HG03457 (cell line): ENCODE measurements at regions not wholly inside any gene's neighbourhood (a gene's known extent, or its start where the extent isn't known, plus 50 kb on each side); places are given as distances from the start of the nearest gene placed in this dataset.
"Not testable (repeated sequence)": the region's sequence is repeated elsewhere in the genome, so short reads cannot be mapped to it uniquely, and the experiment has no call there.

ENCODE experiments used
- ATAC-seq: cut with Tn5 transposase; IDR thresholded peaks from one replicate; pipeline ENCODE4 v1.9.1; 2021; ENCODE audit warnings: moderate number of reproducible peaks; ENCODE audit not compliant: unreplicated experiment

DNA sequence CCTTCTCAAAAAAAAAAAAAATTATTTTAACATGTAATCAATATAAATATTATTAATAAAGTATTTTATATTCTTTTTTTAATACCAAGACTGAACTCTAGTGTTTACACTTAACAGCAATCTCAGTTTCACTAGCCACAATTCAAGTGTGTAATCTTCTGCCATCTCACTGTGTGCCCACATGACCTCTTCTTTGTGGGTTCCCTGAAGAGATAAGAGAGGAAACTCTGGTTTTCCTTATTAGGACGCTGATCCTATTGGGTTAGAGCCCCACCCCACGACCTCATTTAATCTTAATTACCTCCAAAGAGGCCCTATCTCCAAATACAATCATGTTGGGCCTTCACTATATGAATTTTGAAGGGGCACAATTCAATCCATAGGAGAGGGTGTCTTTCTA is 177.6 kb downstream of the STK31 start:
- ATAC-seq = no peak

DNA sequence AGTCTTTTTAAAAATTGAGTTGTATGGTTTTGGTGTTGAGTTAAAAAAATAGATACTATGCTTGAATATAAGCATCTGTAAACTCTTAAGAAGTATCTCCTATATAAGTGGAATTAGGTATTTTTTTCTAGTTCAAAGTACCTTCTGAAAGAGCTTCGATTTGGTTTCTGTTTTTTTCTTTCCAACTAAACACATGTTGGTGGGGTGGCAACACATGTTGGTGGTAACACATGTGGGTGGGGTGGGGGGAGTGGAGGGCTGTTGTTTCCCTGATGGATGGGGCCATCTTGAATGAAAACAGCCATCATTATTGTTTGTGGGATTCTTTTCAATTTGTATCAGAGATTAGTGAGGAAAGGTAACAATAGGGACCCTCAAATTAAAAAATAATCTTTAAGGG is 178.9 kb downstream of the STK31 start:
- no peak for ATAC-seq

GRCh38 chr7:23889566-23889965 is 179.5 kb downstream of the STK31 start:
- no peak for ATAC-seq

DNA sequence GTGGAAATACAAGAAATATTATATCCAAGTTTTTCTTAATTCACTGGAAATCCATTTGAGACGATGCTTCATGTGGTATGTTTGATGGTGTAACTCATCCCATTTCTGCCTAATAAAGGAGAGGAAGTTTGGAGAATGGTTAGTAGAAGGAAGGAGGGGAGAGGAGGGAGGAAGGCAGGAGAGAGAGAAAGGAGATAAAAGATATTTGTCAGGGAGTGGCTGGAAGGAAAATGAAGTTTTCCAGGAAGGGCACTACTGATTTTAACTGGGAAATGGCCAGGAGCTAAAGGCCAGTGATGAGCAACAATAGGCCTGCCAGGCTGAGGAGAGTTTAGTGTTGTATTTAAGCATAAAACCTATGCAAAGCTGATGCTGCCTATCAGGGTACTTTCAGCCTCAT is 182.0 kb downstream of the STK31 start:
- no peak for ATAC-seq

DNA sequence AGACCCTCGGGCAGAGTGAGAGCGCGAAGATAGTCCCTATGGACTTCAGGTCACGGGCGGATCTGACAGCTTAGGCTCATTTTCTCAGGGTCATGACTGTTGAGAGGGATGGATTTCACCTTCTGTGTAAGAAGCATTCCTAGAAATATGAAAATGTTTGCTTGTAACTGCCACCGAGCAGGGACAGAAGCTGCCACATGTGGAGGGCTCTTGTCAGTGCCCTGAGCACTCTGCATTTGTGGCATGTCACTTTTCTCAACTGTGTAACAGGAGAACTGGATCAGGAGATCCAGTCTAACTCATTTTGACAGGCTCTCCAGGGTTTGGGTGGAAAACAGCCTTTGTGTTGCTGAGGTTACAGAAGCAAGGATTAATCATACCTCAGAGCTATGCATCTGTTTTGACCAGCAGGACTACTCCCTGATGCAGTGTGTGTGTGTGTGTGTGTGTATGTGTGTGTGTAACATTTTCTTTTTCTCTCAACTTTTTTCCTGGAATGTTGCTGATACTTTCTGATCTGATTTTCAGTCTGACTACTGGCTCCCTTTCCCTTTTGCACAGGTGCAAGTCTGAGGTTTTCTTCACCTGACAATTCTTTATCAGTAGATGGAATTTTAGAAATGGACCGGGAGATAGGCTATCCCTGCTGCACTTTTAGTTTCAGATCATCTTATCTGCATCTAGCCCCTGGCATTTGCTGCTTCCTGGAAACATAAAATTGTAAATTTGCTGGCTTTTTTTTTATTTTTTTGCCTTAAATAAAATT is 183.3 kb downstream of the STK31 start:
- no peak for ATAC-seq

DNA sequence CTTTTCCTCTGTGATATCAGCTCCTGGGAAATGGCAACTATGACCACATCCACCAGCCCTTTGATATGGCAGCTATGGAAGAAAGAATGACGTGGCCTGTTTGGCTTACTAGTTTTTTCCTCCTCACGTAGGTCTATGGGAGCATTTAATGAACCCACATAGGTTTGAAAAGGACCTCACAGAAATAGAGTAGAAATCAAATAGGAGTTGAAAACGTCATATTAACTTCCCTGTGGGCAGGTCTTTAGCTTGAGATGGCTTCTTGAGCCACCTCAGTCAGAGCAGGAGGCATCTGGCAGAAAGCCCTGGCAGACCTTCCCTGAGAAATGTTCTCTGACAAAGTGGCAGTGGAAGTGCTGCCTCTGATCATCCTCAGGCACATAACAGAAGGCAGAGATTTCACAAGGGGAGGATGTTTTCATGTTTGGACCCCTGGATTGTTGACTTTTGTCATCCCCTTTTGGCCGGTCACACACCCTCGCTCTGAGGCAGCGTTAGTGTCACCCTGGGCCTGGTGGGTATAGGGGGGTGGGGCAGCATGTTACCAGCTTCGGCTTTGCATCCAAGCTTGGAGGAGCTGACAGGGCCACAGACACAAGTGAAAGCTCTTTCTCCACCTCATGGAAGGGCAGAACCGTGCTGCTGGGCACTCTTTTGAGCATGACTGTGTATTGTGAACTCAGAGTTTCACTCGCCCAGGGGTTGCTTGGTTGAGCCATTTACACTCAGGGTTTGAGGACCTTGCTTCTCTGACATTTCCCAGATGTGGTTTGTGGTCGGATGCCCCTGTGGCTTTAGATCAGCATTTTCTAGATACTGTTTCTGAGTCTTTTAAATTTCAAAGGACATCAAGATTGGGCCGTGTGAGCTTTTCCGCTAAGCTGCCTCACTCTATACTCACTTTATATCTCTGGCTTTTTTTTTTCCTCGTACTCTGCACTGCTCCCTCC is 184.2 kb downstream of the STK31 start:
- ATAC-seq = no peak

DNA sequence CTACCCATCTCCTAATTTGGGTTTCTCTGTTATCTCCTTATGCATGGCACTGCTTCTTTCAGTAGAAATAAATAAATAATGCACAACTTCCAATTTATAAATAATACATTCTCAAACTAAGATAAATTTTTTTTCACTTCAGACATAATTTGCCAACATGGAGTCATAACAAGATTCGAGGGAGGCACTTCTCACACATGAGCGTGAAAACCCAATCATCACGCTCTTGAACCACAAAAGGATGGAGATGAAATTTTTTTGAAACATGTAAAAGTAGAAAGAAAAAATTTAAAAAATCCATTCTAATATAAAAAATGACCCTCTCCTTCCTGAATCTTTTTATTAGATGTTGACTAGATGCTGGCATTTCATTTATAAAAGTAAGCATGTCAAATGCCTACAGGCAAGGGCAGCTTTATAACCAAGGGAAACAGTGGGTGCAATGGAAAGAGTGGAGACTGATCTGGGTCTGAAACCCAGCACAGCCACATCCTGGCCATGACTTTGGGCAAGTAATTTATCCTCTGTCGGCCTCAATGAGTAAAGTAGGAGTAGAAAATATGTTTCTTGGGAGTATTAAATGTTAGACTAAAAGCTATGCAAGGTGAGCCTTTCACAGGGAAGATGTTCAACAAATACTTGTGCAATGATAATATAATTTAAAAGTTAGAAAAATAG is 185.0 kb downstream of the STK31 start:
- no peak for ATAC-seq

DNA sequence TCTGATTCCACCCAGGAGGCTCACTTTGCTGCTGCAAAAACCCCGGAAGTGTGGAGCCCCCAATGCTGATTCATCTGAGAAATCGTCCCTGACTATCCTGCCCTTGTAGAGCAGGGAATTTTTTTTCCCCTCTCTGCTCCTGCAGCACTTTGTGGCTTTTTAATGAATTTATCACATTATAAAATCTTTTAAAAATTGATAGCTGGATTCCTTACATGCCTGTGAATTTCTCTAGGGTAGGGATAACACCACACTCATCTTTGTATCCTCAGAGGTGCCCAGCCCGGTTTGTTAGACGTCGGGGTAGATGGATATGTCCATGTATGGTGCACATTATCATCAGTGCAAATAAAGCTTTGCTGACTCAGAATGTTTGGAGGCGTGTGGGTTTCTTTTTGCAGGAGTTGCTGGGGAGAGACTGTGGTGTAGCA is 185.7 kb downstream of the STK31 start:
- no peak for ATAC-seq

- no peak for ATAC-seq
Observed at GRCh38 chr7:23898619-23899018, 188.6 kb downstream of the STK31 start.

DNA sequence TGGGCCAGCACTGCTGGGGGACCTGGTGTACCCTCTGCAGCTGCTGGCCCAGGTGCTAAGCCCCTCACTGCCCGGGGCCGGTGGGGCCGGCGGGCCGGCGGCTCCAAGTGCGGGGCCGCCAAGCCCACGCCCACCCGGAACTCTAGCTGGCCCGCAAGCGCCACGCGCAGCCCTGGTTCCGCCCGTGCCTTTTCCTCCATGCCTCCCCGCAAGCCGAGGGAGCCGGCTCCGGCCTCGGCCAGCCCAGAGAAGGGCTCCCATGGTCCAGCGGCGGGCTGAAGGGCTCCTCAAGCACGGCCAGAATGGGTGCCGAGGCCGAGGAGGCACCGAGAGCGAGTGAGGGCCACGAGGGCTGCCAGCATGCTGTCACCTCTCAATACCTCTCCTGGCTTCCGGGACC is 194.9 kb downstream of the STK31 start:
- not testable (repeated sequence) for ATAC-seq

DNA sequence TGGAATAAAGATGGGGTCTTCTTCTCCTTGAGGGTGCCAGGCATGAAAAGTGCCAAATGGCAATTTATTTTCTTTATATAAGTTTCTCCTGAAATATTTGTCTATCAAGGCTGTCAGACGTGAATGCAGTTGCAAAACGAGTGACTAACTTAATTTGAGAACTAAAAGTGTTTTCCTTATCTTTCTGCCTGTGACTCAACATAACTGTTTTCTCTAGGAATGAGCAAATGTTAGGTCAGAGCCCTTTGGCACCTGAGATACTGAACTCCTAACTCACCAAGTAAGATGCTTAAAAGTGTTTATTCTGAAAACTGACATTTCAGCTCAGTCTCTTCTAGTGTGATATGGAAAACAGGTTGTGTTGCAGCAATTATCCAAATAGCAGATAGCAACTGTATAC is 197.0 kb downstream of the STK31 start:
- ATAC-seq = no peak

- no peak for ATAC-seq
Observed at GRCh38 chr7:23909426-23909825, 199.4 kb downstream of the STK31 start.

DNA sequence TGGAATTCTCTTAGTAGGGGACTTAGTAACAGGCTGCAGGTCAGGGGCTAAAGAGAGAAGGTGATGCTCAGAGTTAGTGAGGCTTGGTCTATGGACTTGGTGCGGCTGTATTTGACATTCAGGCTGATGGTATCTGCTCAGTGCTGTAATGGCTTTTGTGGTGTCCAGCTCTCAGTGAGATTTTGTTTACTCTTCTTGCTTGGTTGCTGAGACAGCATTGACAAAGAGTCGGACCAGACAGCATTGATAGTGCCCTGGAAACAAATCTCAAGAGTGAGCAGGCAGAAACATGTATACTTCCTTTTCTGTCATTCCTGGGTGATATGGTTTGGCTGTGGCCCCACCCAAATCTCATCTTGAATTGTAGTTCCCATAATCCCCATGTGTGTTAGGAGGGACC is 202.0 kb downstream of the STK31 start:
- no peak for ATAC-seq

DNA sequence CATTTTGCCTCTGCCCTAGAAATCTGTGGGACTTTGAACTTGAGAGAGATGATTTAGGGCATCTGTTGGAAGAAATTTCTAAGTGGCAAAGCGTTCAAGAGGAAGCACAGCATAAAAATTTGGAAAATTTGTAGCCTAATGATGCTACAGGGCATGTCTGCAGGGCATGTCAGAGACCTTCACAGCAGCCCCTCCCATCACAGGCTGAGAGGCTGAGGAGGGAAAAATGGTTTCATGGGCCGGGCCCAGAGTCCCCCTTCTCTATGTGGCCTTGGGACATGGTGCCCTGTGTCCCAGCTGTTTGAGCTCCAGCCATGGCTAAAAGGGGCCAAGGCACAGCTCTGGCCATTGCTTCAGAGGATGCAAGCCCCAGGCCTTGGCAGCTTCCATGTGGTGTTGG is 203.0 kb downstream of the STK31 start:
- ATAC-seq = no peak

DNA sequence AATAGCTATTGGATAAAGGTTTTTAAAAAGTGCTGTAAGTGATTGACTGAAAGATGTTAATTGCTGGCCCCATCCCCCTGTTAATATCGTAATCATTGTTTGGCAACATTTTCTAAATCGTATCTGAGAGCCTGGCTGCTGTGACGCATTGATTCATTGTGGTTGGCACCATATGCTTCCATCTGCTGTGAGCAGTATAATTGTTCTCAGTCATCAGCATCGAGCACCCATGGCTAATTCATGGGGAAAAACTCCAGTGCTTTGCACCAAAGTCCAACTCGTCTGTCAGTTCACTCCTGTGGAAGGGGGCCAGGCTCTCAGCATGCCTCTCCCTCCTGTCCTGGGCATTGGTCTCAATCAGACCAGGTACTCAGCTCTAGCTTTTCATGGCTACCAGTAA is 205.2 kb downstream of the STK31 start:
- no peak for ATAC-seq

- no peak for ATAC-seq
Observed at GRCh38 chr7:23918286-23918685, 208.3 kb downstream of the STK31 start.

- no peak for ATAC-seq
Observed at GRCh38 chr7:23918856-23919255, 208.8 kb downstream of the STK31 start.

DNA sequence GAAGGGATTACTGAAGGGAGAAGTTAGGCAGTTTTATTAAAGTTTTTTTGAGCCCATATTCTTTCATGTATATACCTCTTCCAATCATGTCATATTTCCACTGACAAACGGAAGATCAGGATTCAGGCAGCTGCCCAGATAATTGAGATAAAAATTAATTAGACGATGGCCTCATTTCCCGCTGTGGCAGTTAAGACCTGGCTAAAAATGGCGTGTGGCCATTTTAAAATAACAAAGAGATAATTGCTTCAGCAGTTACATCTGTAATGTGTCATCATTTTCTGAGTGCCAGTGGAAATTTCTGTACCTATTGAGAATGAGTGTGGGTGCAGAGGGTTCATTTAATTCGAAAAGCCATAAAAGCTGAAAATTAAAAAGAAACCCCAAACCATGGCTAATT is 215.1 kb downstream of the STK31 start:
- ATAC-seq = no peak

GRCh38 chr7:23927709-23928417 is 217.8 kb downstream of the STK31 start:
- no peak for ATAC-seq

DNA sequence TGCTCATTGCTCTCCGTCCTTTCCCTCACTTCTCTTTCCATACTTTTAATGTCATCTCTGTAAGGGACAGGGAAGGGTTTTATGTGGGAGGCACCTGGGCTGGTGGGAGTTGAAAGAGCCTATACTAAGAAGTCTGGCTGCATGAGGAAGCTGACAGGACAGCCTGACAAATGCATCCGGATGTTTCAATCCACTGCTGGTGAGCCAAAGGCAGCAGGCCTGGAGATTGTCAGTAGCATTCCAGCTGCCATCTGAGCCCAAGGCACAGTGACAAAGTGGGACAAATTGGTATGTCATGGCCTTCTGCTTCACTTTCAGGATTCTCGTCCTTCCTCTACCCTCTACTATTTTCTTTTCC is 218.4 kb downstream of the STK31 start:
- no peak for ATAC-seq

DNA sequence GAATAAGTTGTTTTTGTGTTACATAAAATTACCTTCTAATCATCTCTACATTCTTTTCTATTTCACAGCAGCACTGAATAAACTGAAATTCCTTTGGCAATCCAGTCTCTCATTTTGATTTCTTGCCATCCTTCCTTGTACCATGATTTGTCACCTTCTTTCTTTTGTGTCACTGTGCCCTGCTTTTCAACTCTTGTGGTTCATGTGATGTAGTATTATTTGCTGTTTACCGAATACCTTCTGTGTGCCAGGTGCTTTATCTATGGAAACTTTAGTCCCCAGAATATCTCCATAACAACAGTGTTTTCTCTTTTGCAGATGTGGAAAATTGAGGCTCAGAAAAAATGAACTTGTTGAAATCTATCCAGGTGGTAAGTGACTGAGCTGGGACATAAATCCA is 220.3 kb downstream of the STK31 start:
- no peak for ATAC-seq
